Caco-2 (cell line): ENCODE measurements at regions not wholly inside any gene's neighbourhood (a gene's known extent, or its start where the extent isn't known, plus 50 kb on each side); places are given as distances from the start of the nearest gene placed in this dataset.

Source experiments
- BruUV-seq: library from RNA; stranded (reverse); fragments of 400-500 nt; replicated peaks from 2 replicates; lab custom pipeline; 2021; lab: Mats Ljungman, UMichigan
- CTCF ChIA-PET: fragments of 300-600 bp; sonication (Branson Sonifier 250); formaldehyde crosslinking; loops from one replicate; lab custom pipeline; 2022; ENCODE audit warnings: antibody characterized with exemption; lab: Charles Lee
- POLR2A ChIA-PET: fragments of 300-600 bp; sonication (Branson Sonifier 250); formaldehyde crosslinking; loops from one replicate; lab custom pipeline; 2022; ENCODE audit warnings: antibody characterized with exemption; lab: Charles Lee
- DNase-seq, 2 experiments: peaks; one replicate each; pipeline versions ENCODE4 v3.0.0 to v3.0.0-alpha.2; 2020 to 2022
- H3K27me3 ChIP-seq: replicated peaks from 2 replicates; pipeline ENCODE4 v1.6.0; 2011; ENCODE audit warnings: low read length; ENCODE audit not compliant: control insufficient read depth, insufficient read depth
- H3K36me3 ChIP-seq: 2 replicates; pipeline ENCODE4 v1.5.1; 2011; ENCODE audit warnings: low read length; ENCODE audit not compliant: control insufficient read depth, insufficient read depth
- H3K4me1 ChIP-seq: fragments of 250-450 bp; sonication (Bioruptor Pico); 2 replicates; pipeline ENCODE4 v1.5.1; 2020; ENCODE audit warnings: mild to moderate bottlenecking
- H3K4me3 ChIP-seq: 2 replicates; pipeline ENCODE4 v1.5.1; 2011; ENCODE audit warnings: low read depth, mild to moderate bottlenecking, control low read depth, low read length
- H3K9me3 ChIP-seq: fragments of 250-450 bp; sonication (Bioruptor Pico); 2 replicates; pipeline ENCODE4 v1.5.1; 2020; ENCODE audit warnings: mild to moderate bottlenecking, moderate library complexity
- H3K27ac Mint-ChIP-seq: one replicate; pipeline ENCODE4 v1.8.0; 2022; ENCODE audit warnings: mixed read lengths; ENCODE audit not compliant: unreplicated experiment
- H3K27me3 Mint-ChIP-seq: one replicate; pipeline ENCODE4 v1.8.0; 2022; ENCODE audit warnings: mixed read lengths; ENCODE audit not compliant: insufficient read depth, unreplicated experiment
- H3K36me3 Mint-ChIP-seq: one replicate; pipeline ENCODE4 v1.8.0; 2022; ENCODE audit warnings: mild to moderate bottlenecking, mixed read lengths; ENCODE audit not compliant: insufficient read depth, unreplicated experiment
- H3K4me1 Mint-ChIP-seq: one replicate; pipeline ENCODE4 v1.8.0; 2022; ENCODE audit warnings: low read depth, mixed read lengths; ENCODE audit not compliant: unreplicated experiment
- H3K4me3 Mint-ChIP-seq: one replicate; pipeline ENCODE4 v1.8.0; 2022; ENCODE audit warnings: mild to moderate bottlenecking, moderate library complexity, mixed read lengths; ENCODE audit not compliant: unreplicated experiment
- H3K9me3 Mint-ChIP-seq: one replicate; pipeline ENCODE4 v1.8.0; 2022; ENCODE audit warnings: mixed read lengths; ENCODE audit not compliant: unreplicated experiment
- CTCF ChIP-seq, 2 experiments: fragments of 200-600 bp in 1 of 2; IDR thresholded peaks; 1 replicate in 1 of 2; 2 replicates in 1 of 2; pipeline versions ENCODE4 v1.5.1 to v1.8.0; 2011 to 2022; ENCODE audit warnings: antibody characterized with exemption in 1 of 2, control low read depth in 1 of 2, inconsistent platforms in 1 of 2, low read depth in 1 of 2, low read length in 1 of 2, mild to moderate bottlenecking in 1 of 2, moderate library complexity in 1 of 2; ENCODE audit not compliant: insufficient read depth in 1 of 2, severe bottlenecking in 1 of 2, unreplicated experiment in 1 of 2
- intact Hi-C: fragments of 100-400 bp; cut with micrococcal nuclease; formaldehyde crosslinking; loops from one replicate; pipeline ENCODE4 v1.10.0; 2022; ENCODE audit not compliant: unreplicated experiment

GRCh38 chr1:239562095-239562494 is 175.7 kb downstream of the CHRM3 start:
- Mint-ChIP-seq H3K9me3 (no peaks in the 10 kb centered on the region), H3K27me3 (no peaks in the 10 kb centered on the region), H3K4me1 (no peaks in the 10 kb centered on the region), H3K36me3 (no peaks in the 10 kb centered on the region), H3K4me3 (no peak overlapping the region), H3K27ac (no peak overlapping the region)
- ChIA-PET CTCF (no interaction called here), POLR2A (no interaction called here)
- H3K4me1 ChIP-seq, result no peaks in the 10 kb centered on the region
- no peak for TF ChIP-seq CTCF (IDR thresholded peaks at IDR 0.05; ENCODE audit: insufficient read depth in 1 of 2, low read depth in 1 of 2, low read length in 1 of 2, severe bottlenecking in 1 of 2, unreplicated experiment in 1 of 2)
- DNase-seq, result no peak
- no peaks in the 10 kb centered on the region for H3K36me3 ChIP-seq
- no TSS peak for BruUV-seq
- no peaks in the 10 kb centered on the region for H3K27me3 ChIP-seq
- H3K9me3 ChIP-seq, result no peaks in the 10 kb centered on the region
- no peak overlapping the region for H3K4me3 ChIP-seq
- intact Hi-C loops, result no loop called here

- intact Hi-C loops, result no loop called here
- ChIA-PET POLR2A (no interaction called here), CTCF (no interaction called here)
- no peaks in the 10 kb centered on the region for H3K4me1 Mint-ChIP-seq
- no TSS peak for BruUV-seq
- H3K4me3 ChIP-seq, result no peak overlapping the region
- H3K9me3 ChIP-seq, result no peaks in the 10 kb centered on the region
- H3K4me3 Mint-ChIP-seq, result no peak overlapping the region
- H3K36me3 ChIP-seq, result no peaks in the 10 kb centered on the region
- H3K27ac Mint-ChIP-seq, result no peak overlapping the region
- no peaks in the 10 kb centered on the region for H3K27me3 Mint-ChIP-seq
- no peaks in the 10 kb centered on the region for H3K4me1 ChIP-seq
- TF ChIP-seq CTCF (IDR thresholded peaks at IDR 0.05; ENCODE audit: insufficient read depth in 1 of 2, low read depth in 1 of 2, low read length in 1 of 2, severe bottlenecking in 1 of 2, unreplicated experiment in 1 of 2), result no peak
- DNase-seq, result no peak
- H3K36me3 Mint-ChIP-seq, result no peaks in the 10 kb centered on the region
- H3K9me3 Mint-ChIP-seq, result no peaks in the 10 kb centered on the region
- no peaks in the 10 kb centered on the region for H3K27me3 ChIP-seq
Measured at GRCh38 chr1:239563681-239564080, 177.3 kb downstream of the CHRM3 start.

DNA sequence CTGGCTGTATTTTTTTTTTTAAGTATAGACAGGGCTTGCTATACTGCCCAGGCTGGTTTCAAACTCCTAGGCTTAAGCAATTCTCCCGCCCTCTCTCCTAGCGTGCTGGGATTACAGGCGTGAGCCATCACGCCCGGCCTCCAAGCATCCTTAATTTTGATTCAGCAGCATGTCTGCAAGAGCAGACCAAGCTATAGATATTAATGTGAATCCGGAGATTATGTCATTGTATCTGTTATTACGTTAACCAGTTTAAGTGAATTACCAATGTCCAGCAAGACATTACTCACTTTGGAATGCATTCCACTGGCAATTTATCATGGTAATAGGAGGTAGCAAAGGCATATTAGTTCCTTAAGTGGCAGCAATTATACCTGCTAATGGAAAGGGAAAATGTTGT is 179.7 kb downstream of the CHRM3 start:
- no peaks in the 10 kb centered on the region for H3K36me3 ChIP-seq
- DNase-seq, result no peak
- no peaks in the 10 kb centered on the region for H3K4me1 Mint-ChIP-seq
- H3K27me3 ChIP-seq, result no peaks in the 10 kb centered on the region
- H3K4me3 ChIP-seq, result no peak overlapping the region
- H3K27me3 Mint-ChIP-seq, result no peaks in the 10 kb centered on the region
- no peaks in the 10 kb centered on the region for H3K9me3 Mint-ChIP-seq
- BruUV-seq, result no TSS peak
- H3K36me3 Mint-ChIP-seq, result no peaks in the 10 kb centered on the region
- CTCF ChIA-PET, result no interaction called here
- no peak overlapping the region for H3K27ac Mint-ChIP-seq
- H3K9me3 ChIP-seq, result no peaks in the 10 kb centered on the region
- no peaks in the 10 kb centered on the region for H3K4me1 ChIP-seq
- H3K4me3 Mint-ChIP-seq, result no peak overlapping the region
- intact Hi-C loops, result no loop called here
- no peak for TF ChIP-seq CTCF (IDR thresholded peaks at IDR 0.05; ENCODE audit: insufficient read depth in 1 of 2, low read depth in 1 of 2, low read length in 1 of 2, severe bottlenecking in 1 of 2, unreplicated experiment in 1 of 2)
- POLR2A ChIA-PET, result no interaction called here
